HG02885 (cell line): ENCODE measurements at regions not wholly inside any gene's neighbourhood (a gene's known extent, or its start where the extent isn't known, plus 50 kb on each side); places are given as distances from the start of the nearest gene placed in this dataset.
"Not testable (repeated sequence)": the region's sequence is repeated elsewhere in the genome, so short reads cannot be mapped to it uniquely, and the experiment has no call there.

Experiments used
- ATAC-seq: cut with Tn5 transposase; IDR thresholded peaks from one replicate; pipeline ENCODE4 v1.9.1; 2021; ENCODE audit warnings: mild to moderate bottlenecking; ENCODE audit not compliant: unreplicated experiment, poor library complexity

GRCh38 chr2:126269911-126270310 lies 386.0 kb upstream of the GYPC start:
- ATAC-seq = no peak

- no peak for ATAC-seq
Measured at GRCh38 chr2:126270587-126270986, 385.4 kb upstream of the GYPC start.

DNA sequence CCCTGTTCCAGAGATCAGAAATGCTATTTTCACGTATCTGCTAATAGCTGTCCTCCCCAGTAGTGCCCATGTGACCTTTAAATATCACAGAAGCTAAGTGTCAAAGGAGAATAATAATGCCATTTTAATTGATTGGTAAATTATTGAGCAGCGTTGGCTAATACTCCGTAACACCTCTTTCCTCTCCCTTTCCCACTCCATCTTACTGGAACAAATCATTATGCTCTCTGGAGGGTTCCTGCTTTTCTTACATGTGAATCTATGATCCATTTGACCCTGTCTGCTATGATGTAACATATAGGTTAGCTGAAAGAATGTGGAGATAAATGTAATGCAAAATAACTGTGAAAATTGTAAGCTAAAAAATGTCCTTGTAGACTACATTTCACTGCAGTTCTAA lies 383.6 kb upstream of the GYPC start:
- ATAC-seq = no peak

- ATAC-seq = no peak
Measured at GRCh38 chr2:126275098-126275497, 380.9 kb upstream of the GYPC start.

DNA sequence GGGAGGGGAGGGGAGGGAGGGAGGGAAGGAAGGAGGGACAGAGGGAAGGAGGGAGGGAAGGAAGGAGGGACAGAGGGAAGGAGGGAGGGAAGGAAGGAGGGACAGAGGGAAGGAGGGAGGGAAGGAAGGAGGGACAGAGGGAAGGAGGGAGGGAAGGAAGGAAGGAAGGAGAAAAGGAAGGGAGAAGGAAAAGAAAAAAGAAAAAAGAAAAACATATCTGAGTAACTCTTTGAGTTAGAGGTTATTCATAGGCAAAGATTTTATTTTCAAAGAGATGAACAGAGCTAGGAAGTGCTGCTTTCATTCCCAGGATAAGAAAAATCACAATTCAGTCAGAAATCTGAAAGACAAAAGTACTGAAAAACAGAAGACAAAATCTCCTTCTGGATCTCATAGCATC lies 379.7 kb upstream of the GYPC start:
- not testable (repeated sequence) for ATAC-seq

GRCh38 chr2:126288362-126288761 lies 367.6 kb upstream of the GYPC start:
- no peak for ATAC-seq

GRCh38 chr2:126293962-126294361 lies 362.0 kb upstream of the GYPC start:
- ATAC-seq = not testable (repeated sequence)

- no peak for ATAC-seq
Measured at GRCh38 chr2:126299469-126299976, 356.4 kb upstream of the GYPC start.

- ATAC-seq = no peak
Measured at GRCh38 chr2:126300348-126300747, 355.6 kb upstream of the GYPC start.

DNA sequence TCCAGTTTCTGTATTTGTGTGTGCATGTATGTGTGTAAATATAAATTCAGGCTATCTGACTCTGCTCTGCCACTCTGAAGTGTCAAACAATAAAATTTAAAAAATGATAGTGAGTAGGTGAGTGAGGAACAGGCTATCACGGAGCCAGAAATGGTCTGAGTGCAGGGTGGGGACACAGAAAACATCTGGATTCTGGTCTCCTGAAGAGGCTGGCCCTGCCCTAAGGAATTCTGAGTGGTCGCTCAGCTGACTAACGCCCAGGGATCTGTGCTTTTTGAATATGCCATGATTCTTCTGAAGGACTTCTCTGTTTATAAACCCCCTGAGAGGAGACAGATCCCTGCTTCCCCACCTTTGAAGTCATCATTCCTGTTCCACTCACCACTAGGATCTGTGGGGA lies 353.9 kb upstream of the GYPC start:
- no peak for ATAC-seq

DNA sequence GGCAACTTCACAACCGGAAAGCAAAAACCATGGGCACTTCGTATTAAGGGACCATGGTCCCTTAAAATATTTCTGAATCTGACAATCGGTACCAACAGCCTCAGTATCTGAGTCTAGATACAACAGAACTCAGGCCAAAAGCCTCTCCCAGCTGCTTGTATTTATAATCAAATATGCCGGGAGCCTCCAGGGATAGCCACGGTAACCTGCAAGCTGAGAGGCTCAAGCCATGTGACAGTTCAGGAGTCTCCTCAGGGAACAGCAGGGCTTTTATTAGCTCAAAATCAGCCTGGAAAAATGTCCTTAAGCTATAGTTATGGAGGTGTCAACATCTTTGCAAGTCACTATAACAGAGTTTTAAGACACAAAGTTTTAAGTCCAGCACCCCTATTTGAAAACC lies 352.8 kb upstream of the GYPC start:
- ATAC-seq = no peak

GRCh38 chr2:126304154-126304553 lies 351.8 kb upstream of the GYPC start:
- no peak for ATAC-seq

DNA sequence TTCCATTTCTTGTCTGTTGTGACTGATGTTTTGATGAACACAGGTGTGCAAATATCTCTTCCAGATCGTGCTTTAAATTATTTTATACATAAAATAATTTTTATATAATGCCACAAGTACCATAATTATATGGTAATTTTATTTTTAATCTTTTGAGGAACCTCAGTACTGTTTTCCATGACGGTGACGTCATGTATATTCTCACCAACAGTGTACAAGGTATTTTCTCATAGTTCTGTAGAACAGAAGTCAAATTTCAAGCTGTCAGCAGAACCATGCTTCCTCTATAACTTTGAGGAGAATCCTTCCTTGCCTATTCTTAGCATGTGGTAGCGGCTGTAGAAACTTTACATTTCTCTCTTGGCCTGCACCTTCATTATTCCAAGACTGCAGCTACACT lies 349.4 kb upstream of the GYPC start:
- ATAC-seq = no peak

DNA sequence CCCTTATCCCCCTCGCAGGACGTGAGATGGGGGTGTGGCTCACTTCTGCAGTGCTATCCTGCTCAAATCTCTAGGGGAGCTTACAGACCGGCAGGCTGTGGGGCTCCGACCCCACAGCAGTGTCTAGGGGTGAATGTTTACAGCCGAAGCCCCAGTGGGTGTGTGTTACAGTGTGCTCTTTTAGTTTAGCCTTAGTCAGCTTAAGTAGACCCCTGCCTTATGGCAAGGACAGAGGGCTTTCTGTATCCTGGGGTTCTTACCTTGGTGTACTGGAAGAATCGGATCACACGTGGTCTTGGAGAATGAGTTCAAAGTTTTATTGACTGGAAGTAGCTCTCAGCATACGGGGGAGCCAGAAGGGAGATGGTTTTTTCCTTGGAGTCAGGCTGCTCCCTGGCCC lies 348.2 kb upstream of the GYPC start:
- no peak for ATAC-seq

- ATAC-seq = no peak
Measured at GRCh38 chr2:126309185-126309584, 346.8 kb upstream of the GYPC start.

DNA sequence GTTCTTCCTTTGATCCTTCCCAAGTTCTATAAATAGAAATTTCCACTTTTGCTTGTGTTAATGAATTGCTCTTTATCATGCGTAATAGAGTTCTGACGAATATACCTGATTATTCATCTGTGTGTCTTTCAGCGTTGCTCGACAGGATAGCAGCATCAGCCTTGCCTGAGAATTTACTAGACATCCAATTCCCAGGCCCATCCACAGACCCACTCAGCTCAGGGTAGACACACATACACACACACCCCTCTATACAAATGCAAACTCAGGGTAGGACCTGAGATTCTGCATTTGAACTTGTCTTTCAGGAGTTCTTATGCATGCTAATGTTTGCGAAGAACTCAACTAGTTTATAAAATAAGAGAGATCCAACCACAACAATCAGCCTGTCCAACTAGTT lies 343.4 kb upstream of the GYPC start:
- no peak for ATAC-seq

GRCh38 chr2:126315828-126316227 lies 340.1 kb upstream of the GYPC start:
- no peak for ATAC-seq

GRCh38 chr2:126317790-126318431 lies 338.0 kb upstream of the GYPC start:
- no peak for ATAC-seq

- no peak for ATAC-seq
Measured at GRCh38 chr2:126322342-126322741, 333.6 kb upstream of the GYPC start.

DNA sequence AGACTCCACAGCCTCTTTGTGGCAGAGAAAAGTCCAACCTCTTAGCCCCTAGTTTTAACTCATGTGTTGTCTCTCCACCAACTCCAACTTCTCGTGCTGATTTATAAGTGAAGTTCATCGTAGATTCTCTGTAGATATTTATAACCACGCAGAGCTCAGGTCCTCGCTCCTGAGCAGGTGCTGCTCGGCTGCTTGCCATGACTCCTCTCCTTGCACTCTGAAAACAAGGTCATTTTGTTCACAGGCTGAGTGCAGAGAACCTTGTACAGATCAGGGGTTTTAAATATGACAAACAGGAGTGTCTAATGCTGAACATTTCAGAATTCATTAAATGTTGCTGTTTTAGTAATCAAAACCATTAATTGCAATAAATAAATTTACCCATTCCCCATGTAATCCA lies 330.8 kb upstream of the GYPC start:
- no peak for ATAC-seq

DNA sequence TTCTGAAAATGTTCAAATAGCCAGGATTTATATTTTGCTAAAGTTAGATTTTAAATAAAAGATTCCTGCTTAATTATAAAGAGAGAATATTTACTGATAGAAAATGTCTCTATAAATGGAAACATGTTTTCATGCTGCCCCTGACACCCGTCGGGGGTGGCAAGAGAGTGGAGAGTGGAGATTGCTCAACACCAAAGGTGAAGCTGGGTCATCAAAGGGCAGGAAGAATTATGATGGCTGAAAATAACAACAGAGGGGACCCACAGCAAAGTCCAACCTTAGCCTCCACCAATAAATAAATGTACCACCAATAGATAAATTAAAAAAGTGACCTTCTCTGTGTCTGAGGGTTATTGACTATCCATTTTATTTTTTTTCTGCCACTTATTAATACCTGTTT lies 326.8 kb upstream of the GYPC start:
- no peak for ATAC-seq

DNA sequence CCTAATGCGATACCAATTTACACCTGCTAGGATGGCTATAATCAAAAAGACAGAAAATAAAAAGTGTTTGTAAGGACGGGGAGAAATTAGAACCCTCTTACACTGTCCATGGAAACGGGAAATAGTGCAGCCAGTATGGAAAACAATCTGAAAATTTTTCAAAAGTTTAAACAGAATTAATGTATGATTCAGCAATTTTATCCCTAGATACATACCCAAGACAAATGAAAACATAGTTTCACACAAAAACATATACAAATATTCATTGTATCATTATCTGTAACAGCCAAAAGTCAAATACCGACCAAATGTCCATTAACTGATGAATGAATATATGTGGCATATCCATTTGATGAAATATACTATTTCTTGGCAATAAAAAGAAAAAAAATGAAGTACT lies 313.5 kb upstream of the GYPC start:
- ATAC-seq = no peak

GRCh38 chr2:126343136-126343535 lies 312.8 kb upstream of the GYPC start:
- no peak for ATAC-seq
